Ectodermal cell (in vitro differentiated cells): ENCODE measurements at regions not wholly inside any gene's neighbourhood (a gene's known extent, or its start where the extent isn't known, plus 50 kb on each side); places are given as distances from the start of the nearest gene placed in this dataset.

Experiments
- H3K27ac ChIP-seq: 2 replicates; pipeline ENCODE4 v1.7.0; 2013; ENCODE audit warnings: mild to moderate bottlenecking, low read depth, low read length; ENCODE audit not compliant: insufficient read depth, poor library complexity, severe bottlenecking
- H3K27me3 ChIP-seq: 2 replicates; pipeline ENCODE4 v1.7.0; 2013; ENCODE audit warnings: mild to moderate bottlenecking, low read length; ENCODE audit not compliant: insufficient read depth, control insufficient read depth, poor library complexity, severe bottlenecking
- H3K36me3 ChIP-seq: one replicate; pipeline ENCODE4 v1.7.0; 2013; ENCODE audit warnings: low read length; ENCODE audit not compliant: control insufficient read depth, insufficient read depth
- H3K4me1 ChIP-seq: one replicate; pipeline ENCODE4 v1.7.0; 2013; ENCODE audit warnings: low read length; ENCODE audit not compliant: control insufficient read depth, insufficient read depth
- H3K4me3 ChIP-seq: 2 replicates; pipeline ENCODE4 v1.7.0; 2013; ENCODE audit warnings: low read depth, low read length, control low read depth; ENCODE audit not compliant: insufficient read depth
- H3K9me3 ChIP-seq: 2 replicates; pipeline ENCODE4 v1.7.0; 2013; ENCODE audit warnings: mild to moderate bottlenecking, low read length, moderate library complexity; ENCODE audit not compliant: control insufficient read depth
- WGBS, 2 experiments: methylation state at CpG; one replicate each; pipeline ENCODE4 v1.1.7; 2013; ENCODE audit warnings: missing lambda C conversion rate in 2 of 2; 5-methylcytosine and 5-hydroxymethylcytosine counted together

- Histone ChIP-seq H3K27ac (no peak overlapping the region), H3K9me3 (no peaks in the 10 kb centered on the region), H3K4me1 (no peaks in the 10 kb centered on the region), H3K4me3 (no peak overlapping the region), H3K27me3 (no peaks in the 10 kb centered on the region), H3K36me3 (no peaks in the 10 kb centered on the region)
- WGBS, 2 experiments: 97 to 100% methylated on average over 1 to 2 of the region's 2 CpGs
Observed at GRCh38 chr7:88617185-88617584, 142.3 kb upstream of the ZNF804B start.

GRCh38 chr7:88615336-88615735 lies 144.2 kb upstream of the ZNF804B start:
- H3K36me3 ChIP-seq: no peaks in the 10 kb centered on the region
- H3K4me1 ChIP-seq: no peaks in the 10 kb centered on the region
- no peaks in the 10 kb centered on the region for H3K9me3 ChIP-seq
- H3K27ac ChIP-seq: no peak overlapping the region
- no peak overlapping the region for H3K4me3 ChIP-seq
- H3K27me3 ChIP-seq: no peaks in the 10 kb centered on the region
- WGBS, 2 experiments: 80% methylated on average over 1 of the region's 2 CpGs; no CpG with 5 or more reads in 1 of the 2 experiments

GRCh38 chr7:88614736-88615135 lies 144.8 kb upstream of the ZNF804B start:
- Histone ChIP-seq H3K4me3 (no peak overlapping the region), H3K27me3 (no peaks in the 10 kb centered on the region), H3K36me3 (no peaks in the 10 kb centered on the region), H3K4me1 (no peaks in the 10 kb centered on the region), H3K27ac (no peak overlapping the region), H3K9me3 (no peaks in the 10 kb centered on the region)
- WGBS, 2 experiments: 93% methylated on average over 2 to 3 of the region's 3 CpGs

GRCh38 chr7:88610942-88611341 lies 148.6 kb upstream of the ZNF804B start:
- Histone ChIP-seq H3K4me1 (no peaks in the 10 kb centered on the region), H3K36me3 (no peaks in the 10 kb centered on the region), H3K27me3 (no peaks in the 10 kb centered on the region), H3K27ac (no peak overlapping the region), H3K9me3 (no peaks in the 10 kb centered on the region), H3K4me3 (no peak overlapping the region)
- 96 to 100% methylated on average over 4 of the region's 4 CpGs for WGBS, 2 experiments

GRCh38 chr7:88600695-88601094 lies 158.8 kb upstream of the ZNF804B start:
- Histone ChIP-seq H3K4me3 (no peak overlapping the region), H3K9me3 (no peaks in the 10 kb centered on the region), H3K4me1 (peaks cover 11% of the 10 kb centered on the region), H3K27ac (no peak overlapping the region), H3K27me3 (no peaks in the 10 kb centered on the region), H3K36me3 (no peaks in the 10 kb centered on the region)
- WGBS, 2 experiments: 89 to 97% methylated on average over 4 of the region's 4 CpGs

GRCh38 chr7:88599528-88599927 lies 160.0 kb upstream of the ZNF804B start:
- WGBS, 2 experiments: 40 to 44% methylated on average over 2 to 3 of the region's 3 CpGs

GRCh38 chr7:88597941-88598425 lies 161.5 kb upstream of the ZNF804B start:
- peaks cover 11% of the 10 kb centered on the region for H3K4me1 ChIP-seq
- H3K27ac ChIP-seq: no peak overlapping the region
- H3K36me3 ChIP-seq: no peaks in the 10 kb centered on the region
- H3K27me3 ChIP-seq: no peaks in the 10 kb centered on the region
- no peaks in the 10 kb centered on the region for H3K9me3 ChIP-seq
- H3K4me3 ChIP-seq: no peak overlapping the region
- WGBS, 2 experiments: 86 to 88% methylated on average over 2 of the region's 2 CpGs

More at GRCh38 chr7:88599528-88599927, 160.0 kb upstream of the ZNF804B start:
- no peaks in the 10 kb centered on the region for H3K9me3 ChIP-seq
- peak overlapping the region; percentile 36 for H3K27ac ChIP-seq
- no peaks in the 10 kb centered on the region for H3K27me3 ChIP-seq
- no peak overlapping the region for H3K4me3 ChIP-seq
- H3K36me3 ChIP-seq: no peaks in the 10 kb centered on the region
- H3K4me1 ChIP-seq: peaks cover 11% of the 10 kb centered on the region

- Histone ChIP-seq H3K4me1 (no peaks in the 10 kb centered on the region), H3K36me3 (no peaks in the 10 kb centered on the region), H3K4me3 (no peak overlapping the region), H3K27me3 (no peaks in the 10 kb centered on the region), H3K9me3 (no peaks in the 10 kb centered on the region), H3K27ac (no peak overlapping the region)
- 88 to 90% methylated on average over 2 of the region's 2 CpGs for WGBS, 2 experiments
Observed at GRCh38 chr7:88590963-88591362, 168.5 kb upstream of the ZNF804B start.

GRCh38 chr7:88589927-88590326 lies 169.6 kb upstream of the ZNF804B start:
- no peaks in the 10 kb centered on the region for H3K27me3 ChIP-seq
- H3K9me3 ChIP-seq: no peaks in the 10 kb centered on the region
- 100% methylated on average over 1 of the region's 1 CpG; no CpG with 5 or more reads in 1 of the 2 experiments for WGBS, 2 experiments
- no peak overlapping the region for H3K4me3 ChIP-seq
- no peaks in the 10 kb centered on the region for H3K36me3 ChIP-seq
- H3K4me1 ChIP-seq: no peaks in the 10 kb centered on the region
- H3K27ac ChIP-seq: no peak overlapping the region

GRCh38 chr7:88586890-88587289 lies 172.6 kb upstream of the ZNF804B start:
- WGBS, 2 experiments: 86 to 91% methylated on average over 1 to 2 of the region's 3 CpGs
- H3K4me3 ChIP-seq: no peak overlapping the region
- H3K9me3 ChIP-seq: no peaks in the 10 kb centered on the region
- H3K4me1 ChIP-seq: no peaks in the 10 kb centered on the region
- H3K27me3 ChIP-seq: no peaks in the 10 kb centered on the region
- H3K27ac ChIP-seq: no peak overlapping the region
- no peaks in the 10 kb centered on the region for H3K36me3 ChIP-seq

GRCh38 chr7:88586219-88586618 lies 173.3 kb upstream of the ZNF804B start:
- WGBS, 2 experiments: 95 to 98% methylated on average over 3 of the region's 3 CpGs
- no peak overlapping the region for H3K27ac ChIP-seq
- H3K4me3 ChIP-seq: no peak overlapping the region
- no peaks in the 10 kb centered on the region for H3K27me3 ChIP-seq
- no peaks in the 10 kb centered on the region for H3K9me3 ChIP-seq
- no peaks in the 10 kb centered on the region for H3K36me3 ChIP-seq
- no peaks in the 10 kb centered on the region for H3K4me1 ChIP-seq
